ENCODE measurements at regions not wholly inside any gene's neighbourhood (a gene's known extent, or its start where the extent isn't known, plus 50 kb on each side); places are given as distances from the start of the nearest gene placed in this dataset.
"Not testable (repeated sequence)": the region's sequence is repeated elsewhere in the genome, so short reads cannot be mapped to it uniquely, and the experiment has no call there.

GRCh38 chr1:227508431-227508830 lies 54.9 kb upstream of the ZNF678 start:
- no peak overlapping the region for H3K4me3 ChIP-seq (ENCODE audit: low read depth, low read length)
- TF ChIP-seq MAX (IDR thresholded peaks at IDR 0.05; ENCODE audit: low read depth, low read length), result no peak
- no peak for TF ChIP-seq CTCF (IDR thresholded peaks at IDR 0.05; ENCODE audit: low read depth, low read length)
- TF ChIP-seq MYC (IDR thresholded peaks at IDR 0.05; ENCODE audit: low read depth, low read length), result no peak
- no peak for TF ChIP-seq POLR2A (IDR thresholded peaks at IDR 0.05; ENCODE audit: extremely low read depth, insufficient read length)
- no peak for DNase-seq (ENCODE audit: low read depth)

GRCh38 chr1:227506490-227507393 lies 56.6 kb upstream of the ZNF678 start:
- not testable (repeated sequence) for H3K4me3 ChIP-seq (ENCODE audit: low read depth, low read length); DNase-seq (ENCODE audit: low read depth)

- not testable (repeated sequence) for DNase-seq (ENCODE audit: low read depth); H3K4me3 ChIP-seq (ENCODE audit: low read depth, low read length)
Measured at GRCh38 chr1:227496045-227496444, 67.3 kb upstream of the ZNF678 start.

GRCh38 chr1:227493863-227494551 lies 69.3 kb upstream of the ZNF678 start:
- DNase-seq (ENCODE audit: low read depth); H3K4me3 ChIP-seq (ENCODE audit: low read depth, low read length): not testable (repeated sequence)

GRCh38 chr1:227490478-227490877 lies 72.9 kb upstream of the ZNF678 start:
- DNase-seq (ENCODE audit: low read depth), result no peak
- TF ChIP-seq MAX (IDR thresholded peaks at IDR 0.05; ENCODE audit: low read depth, low read length) (no peak), POLR2A (IDR thresholded peaks at IDR 0.05; ENCODE audit: extremely low read depth, insufficient read length) (no peak), MYC (IDR thresholded peaks at IDR 0.05; ENCODE audit: low read depth, low read length) (no peak)
- no peak overlapping the region for H3K4me3 ChIP-seq (ENCODE audit: low read depth, low read length)

GRCh38 chr1:227490001-227490400 lies 73.4 kb upstream of the ZNF678 start:
- DNase-seq (ENCODE audit: low read depth), result no peak
- TF ChIP-seq POLR2A (IDR thresholded peaks at IDR 0.05; ENCODE audit: extremely low read depth, insufficient read length) (no peak), MAX (IDR thresholded peaks at IDR 0.05; ENCODE audit: low read depth, low read length) (no peak), MYC (IDR thresholded peaks at IDR 0.05; ENCODE audit: low read depth, low read length) (no peak), CTCF (IDR thresholded peaks at IDR 0.05; ENCODE audit: low read depth, low read length) (no peak)
- H3K4me3 ChIP-seq (ENCODE audit: low read depth, low read length), result no peak overlapping the region

GRCh38 chr1:227489572-227489971 lies 73.8 kb upstream of the ZNF678 start:
- no peak overlapping the region for H3K4me3 ChIP-seq (ENCODE audit: low read depth, low read length)
- DNase-seq (ENCODE audit: low read depth), result no peak
- TF ChIP-seq MYC (IDR thresholded peaks at IDR 0.05; ENCODE audit: low read depth, low read length) (no peak), MAX (IDR thresholded peaks at IDR 0.05; ENCODE audit: low read depth, low read length) (no peak), CTCF (IDR thresholded peaks at IDR 0.05; ENCODE audit: low read depth, low read length) (no peak), POLR2A (IDR thresholded peaks at IDR 0.05; ENCODE audit: extremely low read depth, insufficient read length) (no peak)

- no peak for DNase-seq (ENCODE audit: low read depth)
- TF ChIP-seq CTCF (IDR thresholded peaks at IDR 0.05; ENCODE audit: low read depth, low read length) (no peak), MAX (IDR thresholded peaks at IDR 0.05; ENCODE audit: low read depth, low read length) (no peak), MYC (IDR thresholded peaks at IDR 0.05; ENCODE audit: low read depth, low read length) (no peak), POLR2A (IDR thresholded peaks at IDR 0.05; ENCODE audit: extremely low read depth, insufficient read length) (no peak)
Measured at GRCh38 chr1:227487606-227488005, 75.8 kb upstream of the ZNF678 start.

More at GRCh38 chr1:227487606-227488005, 75.8 kb upstream of the ZNF678 start:
- no peak overlapping the region for H3K4me3 ChIP-seq (ENCODE audit: low read depth, low read length)

Measured in NB4 (cell line).